K562 (cell line): ENCODE measurements at regions not wholly inside any gene's neighbourhood (a gene's known extent, or its start where the extent isn't known, plus 50 kb on each side); places are given as distances from the start of the nearest gene placed in this dataset.

ENCODE experiments used
- BACH1 ChIP-seq: fragments of 200-800 bp; sonication (Bioruptor generic); IDR thresholded peaks from 2 replicates; pipeline ENCODE4 v1.6.1; 2016; ENCODE audit warnings: missing genetic modification characterization, missing compliant biosample characterization
- CTCFL ChIP-seq: IDR thresholded peaks from 2 replicates; pipeline ENCODE4 v1.6.1; 2011; ENCODE audit warnings: borderline replicate concordance, low read depth, mild to moderate bottlenecking, moderate library complexity, low read length; ENCODE audit not compliant: insufficient read depth, poor library complexity, severe bottlenecking
- CXXC5 ChIP-seq: fragments of 250-450 bp; sonication (Bioruptor Pico); IDR thresholded peaks from 2 replicates; pipeline ENCODE4 v1.8.0; 2022; ENCODE audit warnings: inconsistent platforms, mild to moderate bottlenecking, moderate library complexity
- MYC ChIP-seq, 2 experiments: fragments of 250-450 bp in 1 of 2; sonication (Bioruptor Pico) in 1 of 2; IDR thresholded peaks; 2 replicates each; pipeline versions ENCODE4 v1.5.1 to v1.6.1; 2012 to 2021; ENCODE audit warnings: low read depth in 2 of 2, borderline replicate concordance in 1 of 2, improper control_type of control experiment in 1 of 2, low read length in 1 of 2, mild to moderate bottlenecking in 1 of 2, moderate library complexity in 1 of 2
- SRSF9 ChIP-seq: fragments of 200-400 bp; formaldehyde crosslinking; IDR thresholded peaks from 2 replicates; pipeline ENCODE4 v1.6.1; 2017; ENCODE audit warnings: low read depth, low read length, borderline replicate concordance
- TEAD1 ChIP-seq, 2 experiments: fragments of 450-650 bp in 1 of 2; sonication (generic) in 1 of 2; formaldehyde crosslinking; IDR thresholded peaks; 2 replicates each; pipeline versions ENCODE4 v1.4.0 to v1.8.0; 2020 to 2022; ENCODE audit warnings: mild to moderate bottlenecking in 2 of 2, missing genetic modification reagents in 1 of 2
- USF2 ChIP-seq: sonication (generic); formaldehyde crosslinking; IDR thresholded peaks from 2 replicates; pipeline ENCODE4 v1.5.0; 2020; ENCODE audit warnings: missing genetic modification reagents
- ZNF639 ChIP-seq, 2 experiments: fragments of 200-800 bp in 1 of 2; sonication (Bioruptor generic) in 1 of 2; sonication (generic) in 1 of 2; formaldehyde crosslinking in 1 of 2; IDR thresholded peaks in 1 of 2; conservative IDR thresholded peaks in 1 of 2; 2 replicates each; pipeline versions ENCODE4 v1.5.0 to v1.6.1; 2016 to 2020; ENCODE audit warnings: missing compliant biosample characterization in 1 of 2, missing genetic modification characterization in 1 of 2, missing genetic modification reagents in 1 of 2
- ZNF778 ChIP-seq: fragments of 450-650 bp; formaldehyde crosslinking; IDR thresholded peaks from 2 replicates; pipeline ENCODE4 v1.4.0; 2020; ENCODE audit warnings: mild to moderate bottlenecking, moderate library complexity
- TF ChIP-seq, protein P1 (sequence below): sonication (generic); formaldehyde crosslinking; IDR thresholded peaks from 2 replicates; pipeline ENCODE4 v1.8.1; 2023; ENCODE audit warnings: mild to moderate bottlenecking, missing genetic modification reagents, moderate library complexity
- TF ChIP-seq, protein P2 (sequence below): fragments of 450-650 bp; IDR thresholded peaks from 2 replicates; pipeline ENCODE4 v1.6.1; 2017; ENCODE audit warnings: antibody characterized with exemption, mild to moderate bottlenecking
- TF ChIP-seq, protein P3 (sequence below), 2 experiments: IDR thresholded peaks; 2 replicates each; pipeline ENCODE4 v1.6.1; 2012; ENCODE audit warnings: improper control_type of control experiment in 2 of 2, low read depth in 2 of 2, low read length in 2 of 2, borderline replicate concordance in 1 of 2

DNA sequence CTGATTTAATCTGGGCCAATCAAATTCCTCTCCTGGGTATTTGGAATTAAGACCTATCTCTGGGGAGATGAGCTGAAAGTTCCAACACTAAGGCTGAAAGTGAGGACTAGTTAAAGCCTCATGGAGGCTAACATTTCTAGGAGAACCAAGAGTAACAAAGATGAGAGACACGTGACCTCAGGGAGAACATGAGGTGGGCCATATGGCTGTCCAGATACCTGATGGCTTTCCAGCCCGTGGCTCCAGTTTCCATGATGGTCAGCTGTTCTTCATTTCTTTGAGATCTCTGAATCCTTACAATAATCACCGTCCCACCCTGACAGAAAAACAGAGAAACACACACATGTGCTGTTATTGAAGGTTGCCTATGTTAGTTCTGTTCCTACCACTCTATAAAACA is 66.1 kb downstream of the LEPR start (continued):
- TF ChIP-seq USF2 = peak; percentile 60
- TF ChIP-seq BACH1 = no peak
- TF ChIP-seq ZNF639 (CRISPR knock-in tag; conservative IDR thresholded peaks at IDR 0.05 in 1 of 2, IDR thresholded peaks at IDR 0.05 in 1 of 2) = no peak
- no peak for TF ChIP-seq ZNF778 (CRISPR knock-in tag)
- TF ChIP-seq, protein P1, sequence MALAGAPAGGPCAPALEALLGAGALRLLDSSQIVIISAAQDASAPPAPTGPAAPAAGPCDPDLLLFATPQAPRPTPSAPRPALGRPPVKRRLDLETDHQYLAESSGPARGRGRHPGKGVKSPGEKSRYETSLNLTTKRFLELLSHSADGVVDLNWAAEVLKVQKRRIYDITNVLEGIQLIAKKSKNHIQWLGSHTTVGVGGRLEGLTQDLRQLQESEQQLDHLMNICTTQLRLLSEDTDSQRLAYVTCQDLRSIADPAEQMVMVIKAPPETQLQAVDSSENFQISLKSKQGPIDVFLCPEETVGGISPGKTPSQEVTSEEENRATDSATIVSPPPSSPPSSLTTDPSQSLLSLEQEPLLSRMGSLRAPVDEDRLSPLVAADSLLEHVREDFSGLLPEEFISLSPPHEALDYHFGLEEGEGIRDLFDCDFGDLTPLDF (CRISPR knock-in tag) = no peak
- no peak for TF ChIP-seq TEAD1 (CRISPR knock-in tag; IDR thresholded peaks at IDR 0.05)
- TF ChIP-seq MYC (IDR thresholded peaks at IDR 0.05; ENCODE audit: low read depth, low read length) = peak; percentile 51; the same call in 1 of the 2 replicates
- no peak for TF ChIP-seq MYC (CRISPR knock-in tag; IDR thresholded peaks at IDR 0.05; ENCODE audit: borderline replicate concordance, low read depth)
- TF ChIP-seq, protein P2, sequence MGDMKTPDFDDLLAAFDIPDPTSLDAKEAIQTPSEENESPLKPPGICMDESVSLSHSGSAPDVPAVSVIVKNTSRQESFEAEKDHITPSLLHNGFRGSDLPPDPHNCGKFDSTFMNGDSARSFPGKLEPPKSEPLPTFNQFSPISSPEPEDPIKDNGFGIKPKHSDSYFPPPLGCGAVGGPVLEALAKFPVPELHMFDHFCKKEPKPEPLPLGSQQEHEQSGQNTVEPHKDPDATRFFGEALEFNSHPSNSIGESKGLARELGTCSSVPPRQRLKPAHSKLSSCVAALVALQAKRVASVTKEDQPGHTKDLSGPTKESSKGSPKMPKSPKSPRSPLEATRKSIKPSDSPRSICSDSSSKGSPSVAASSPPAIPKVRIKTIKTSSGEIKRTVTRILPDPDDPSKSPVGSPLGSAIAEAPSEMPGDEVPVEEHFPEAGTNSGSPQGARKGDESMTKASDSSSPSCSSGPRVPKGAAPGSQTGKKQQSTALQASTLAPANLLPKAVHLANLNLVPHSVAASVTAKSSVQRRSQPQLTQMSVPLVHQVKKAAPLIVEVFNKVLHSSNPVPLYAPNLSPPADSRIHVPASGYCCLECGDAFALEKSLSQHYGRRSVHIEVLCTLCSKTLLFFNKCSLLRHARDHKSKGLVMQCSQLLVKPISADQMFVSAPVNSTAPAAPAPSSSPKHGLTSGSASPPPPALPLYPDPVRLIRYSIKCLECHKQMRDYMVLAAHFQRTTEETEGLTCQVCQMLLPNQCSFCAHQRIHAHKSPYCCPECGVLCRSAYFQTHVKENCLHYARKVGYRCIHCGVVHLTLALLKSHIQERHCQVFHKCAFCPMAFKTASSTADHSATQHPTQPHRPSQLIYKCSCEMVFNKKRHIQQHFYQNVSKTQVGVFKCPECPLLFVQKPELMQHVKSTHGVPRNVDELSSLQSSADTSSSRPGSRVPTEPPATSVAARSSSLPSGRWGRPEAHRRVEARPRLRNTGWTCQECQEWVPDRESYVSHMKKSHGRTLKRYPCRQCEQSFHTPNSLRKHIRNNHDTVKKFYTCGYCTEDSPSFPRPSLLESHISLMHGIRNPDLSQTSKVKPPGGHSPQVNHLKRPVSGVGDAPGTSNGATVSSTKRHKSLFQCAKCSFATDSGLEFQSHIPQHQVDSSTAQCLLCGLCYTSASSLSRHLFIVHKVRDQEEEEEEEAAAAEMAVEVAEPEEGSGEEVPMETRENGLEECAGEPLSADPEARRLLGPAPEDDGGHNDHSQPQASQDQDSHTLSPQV = peak; percentile 79; the same call in 1 of the 2 replicates
- TF ChIP-seq, protein P3, sequence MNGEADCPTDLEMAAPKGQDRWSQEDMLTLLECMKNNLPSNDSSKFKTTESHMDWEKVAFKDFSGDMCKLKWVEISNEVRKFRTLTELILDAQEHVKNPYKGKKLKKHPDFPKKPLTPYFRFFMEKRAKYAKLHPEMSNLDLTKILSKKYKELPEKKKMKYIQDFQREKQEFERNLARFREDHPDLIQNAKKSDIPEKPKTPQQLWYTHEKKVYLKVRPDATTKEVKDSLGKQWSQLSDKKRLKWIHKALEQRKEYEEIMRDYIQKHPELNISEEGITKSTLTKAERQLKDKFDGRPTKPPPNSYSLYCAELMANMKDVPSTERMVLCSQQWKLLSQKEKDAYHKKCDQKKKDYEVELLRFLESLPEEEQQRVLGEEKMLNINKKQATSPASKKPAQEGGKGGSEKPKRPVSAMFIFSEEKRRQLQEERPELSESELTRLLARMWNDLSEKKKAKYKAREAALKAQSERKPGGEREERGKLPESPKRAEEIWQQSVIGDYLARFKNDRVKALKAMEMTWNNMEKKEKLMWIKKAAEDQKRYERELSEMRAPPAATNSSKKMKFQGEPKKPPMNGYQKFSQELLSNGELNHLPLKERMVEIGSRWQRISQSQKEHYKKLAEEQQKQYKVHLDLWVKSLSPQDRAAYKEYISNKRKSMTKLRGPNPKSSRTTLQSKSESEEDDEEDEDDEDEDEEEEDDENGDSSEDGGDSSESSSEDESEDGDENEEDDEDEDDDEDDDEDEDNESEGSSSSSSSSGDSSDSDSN (IDR thresholded peaks at IDR 0.05; ENCODE audit: borderline replicate concordance in 1 of 2, low read depth in 2 of 2, low read length in 2 of 2) = no peak
- TF ChIP-seq SRSF9 = no peak
- TF ChIP-seq CXXC5 (CRISPR knock-in tag) = peak; percentile 13; the same call in 1 of the 2 replicates
- TF ChIP-seq CTCFL = no peak
